GM19328 (cell line): ENCODE measurements at regions not wholly inside any gene's neighbourhood (a gene's known extent, or its start where the extent isn't known, plus 50 kb on each side); places are given as distances from the start of the nearest gene placed in this dataset.
"Not testable (repeated sequence)": the region's sequence is repeated elsewhere in the genome, so short reads cannot be mapped to it uniquely, and the experiment has no call there.

ENCODE experiments used
- ATAC-seq: cut with Tn5 transposase; IDR thresholded peaks from one replicate; pipeline ENCODE4 v1.9.1; 2021; ENCODE audit warnings: mild to moderate bottlenecking, moderate library complexity; ENCODE audit not compliant: unreplicated experiment

DNA sequence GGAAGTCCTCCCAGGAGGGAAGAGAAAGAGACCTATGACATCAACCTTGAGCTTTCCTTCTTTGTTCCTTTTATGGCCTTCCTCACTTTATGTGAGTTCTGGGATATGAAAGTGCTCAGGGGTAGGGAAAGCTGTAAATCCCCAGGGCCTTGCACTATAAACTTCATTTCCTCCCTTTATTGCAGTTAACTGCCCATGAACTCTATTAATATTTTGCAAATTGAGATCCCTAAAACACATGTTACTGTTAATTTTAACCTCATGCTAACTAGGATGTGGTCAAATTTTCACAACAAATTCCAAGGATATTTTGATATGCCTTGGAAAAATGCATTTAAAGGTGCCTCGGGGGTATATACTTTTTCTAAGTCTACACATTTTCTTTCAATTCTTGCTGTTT is 359.9 kb downstream of the OSR1 start:
- no peak for ATAC-seq

DNA sequence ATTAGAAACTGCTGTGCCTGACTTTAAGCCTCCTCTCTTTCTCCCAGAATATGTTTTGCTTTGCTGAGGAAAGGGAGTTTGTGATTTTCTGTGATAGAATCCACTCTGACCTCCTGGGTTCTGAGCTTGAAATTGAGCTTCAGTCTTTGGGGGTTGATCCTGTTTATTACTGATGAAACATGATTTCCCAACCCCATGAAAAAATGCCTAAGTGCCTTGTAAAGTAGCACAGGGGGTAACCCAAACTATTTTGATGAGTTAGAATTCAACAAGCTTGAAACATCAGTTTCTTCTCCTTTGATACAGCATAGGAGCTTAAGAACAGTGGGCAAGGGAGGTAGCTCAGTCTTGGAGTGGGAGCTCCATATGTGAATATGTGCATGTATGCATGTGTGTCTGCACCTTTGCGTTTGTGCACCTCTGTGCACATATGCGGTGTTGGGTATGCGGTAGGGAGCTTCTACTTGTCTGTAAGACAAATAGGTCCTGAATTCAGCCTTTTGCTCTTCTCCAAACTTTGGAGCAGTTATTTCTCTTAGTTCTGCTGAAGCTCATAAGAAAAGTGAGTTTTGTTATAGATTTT is 364.6 kb downstream of the OSR1 start:
- no peak for ATAC-seq

DNA sequence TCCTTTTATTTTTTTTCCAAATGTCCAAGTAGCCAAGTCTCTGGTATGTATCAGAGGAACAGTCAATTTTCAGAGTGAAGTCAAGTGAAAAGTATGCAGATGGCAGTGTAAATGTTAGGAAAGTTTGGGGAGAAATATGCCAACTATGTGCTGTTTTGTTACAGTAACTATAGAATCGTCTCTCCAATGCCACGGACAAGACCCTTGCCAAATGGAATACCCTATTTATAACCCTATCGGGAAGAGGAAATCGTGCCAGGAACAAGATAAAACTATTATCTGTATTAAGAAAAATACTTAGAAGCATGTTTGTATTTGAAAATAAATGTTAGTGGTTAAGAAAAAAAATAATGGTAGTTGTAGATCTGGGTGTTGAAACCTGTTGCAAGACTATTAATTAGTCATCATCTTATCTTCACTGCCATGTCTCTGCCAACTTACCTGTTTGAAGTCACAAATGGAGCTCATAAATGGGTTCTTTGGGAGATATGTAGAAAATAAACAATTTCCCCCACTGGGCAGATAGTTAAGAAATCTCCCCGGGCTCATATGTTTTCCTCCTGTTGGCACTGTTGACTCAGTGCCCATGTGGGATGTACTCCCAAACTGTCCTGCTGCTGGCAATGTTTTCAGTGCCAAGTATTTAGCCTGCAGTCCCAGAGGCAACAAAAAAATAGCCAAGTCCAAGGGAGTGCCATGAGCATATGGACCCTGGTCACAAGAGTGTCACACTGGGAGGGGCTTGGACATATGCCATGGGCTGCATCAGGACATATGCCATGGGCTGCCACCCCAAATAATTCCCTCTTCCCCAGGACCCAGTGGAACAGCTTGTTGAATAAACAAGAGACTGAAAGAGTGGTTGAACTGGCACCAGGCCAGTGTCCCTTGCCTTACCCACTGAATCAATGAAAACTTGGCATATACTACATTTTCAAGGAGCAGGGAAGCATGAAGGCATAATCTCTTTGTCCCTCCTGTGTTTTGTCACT is 366.9 kb downstream of the OSR1 start:
- no peak for ATAC-seq

DNA sequence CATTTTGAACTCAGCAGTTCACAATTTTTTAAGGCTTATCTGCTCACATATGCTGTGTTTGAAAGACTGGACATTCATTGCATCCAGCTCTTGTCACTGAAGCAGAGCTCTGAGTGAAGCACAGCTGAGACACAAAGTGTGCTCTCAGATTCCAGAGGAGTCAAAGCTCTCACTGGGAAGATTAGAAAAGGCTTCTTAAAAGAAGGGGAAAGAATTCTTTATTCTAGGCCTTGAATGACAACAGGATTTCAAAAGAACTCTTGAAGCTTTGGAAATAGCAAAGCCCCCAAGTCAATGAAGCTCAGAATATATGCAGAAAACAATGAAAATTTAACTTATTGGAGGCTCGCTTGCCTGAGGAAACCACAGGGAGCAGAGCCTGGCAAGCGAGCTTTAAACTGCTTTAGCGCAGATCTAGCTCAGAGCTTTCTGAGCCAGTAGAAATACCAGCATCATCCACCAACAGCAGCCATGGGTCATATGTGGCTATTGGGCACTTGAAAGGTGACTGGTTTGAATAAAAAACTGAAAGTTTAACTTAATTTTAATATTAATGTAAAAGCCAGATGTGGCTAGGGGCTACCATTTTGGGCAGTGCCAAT is 369.7 kb downstream of the OSR1 start:
- ATAC-seq: no peak

DNA sequence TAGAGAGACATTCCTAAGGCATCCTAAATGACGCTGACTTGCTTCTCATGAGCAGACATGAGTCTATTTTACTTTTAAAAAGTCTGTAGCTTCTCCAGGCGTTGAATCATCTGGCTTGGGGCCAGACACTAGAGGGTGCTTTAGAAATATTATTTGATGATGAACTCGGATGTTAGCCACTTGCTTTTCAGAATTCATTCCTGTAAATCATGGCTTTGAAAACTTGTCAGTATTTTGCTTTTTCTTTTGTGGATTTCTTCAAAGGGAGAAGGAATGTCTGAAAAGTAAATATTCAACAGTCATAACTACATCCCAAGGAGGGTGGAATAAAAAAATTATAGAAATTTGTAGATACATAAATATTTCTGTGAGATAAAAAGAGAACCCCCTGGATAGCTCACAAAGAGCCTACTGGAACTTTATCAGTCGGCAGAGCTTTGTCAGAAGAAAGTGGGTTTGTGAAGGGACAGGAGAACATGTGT is 370.8 kb downstream of the OSR1 start:
- ATAC-seq: no peak

DNA sequence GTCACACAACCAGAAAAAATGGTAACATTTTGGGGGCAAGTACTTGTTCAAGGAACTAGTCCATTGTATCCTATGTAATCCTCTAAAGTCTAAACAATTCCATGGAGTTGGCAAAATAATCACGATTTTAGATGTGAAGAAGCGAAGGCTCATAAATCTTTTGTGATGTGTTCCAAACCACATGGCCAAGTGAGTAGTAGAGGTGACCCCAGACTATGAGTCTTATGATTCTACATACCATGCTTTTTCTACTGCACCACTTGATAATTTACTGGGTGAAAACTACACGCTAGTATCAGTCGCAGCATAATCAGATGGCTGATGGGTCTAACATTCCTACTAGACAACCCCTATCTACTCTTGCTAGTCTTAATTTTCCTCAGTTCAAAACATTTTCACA is 371.4 kb downstream of the OSR1 start:
- ATAC-seq: no peak

DNA sequence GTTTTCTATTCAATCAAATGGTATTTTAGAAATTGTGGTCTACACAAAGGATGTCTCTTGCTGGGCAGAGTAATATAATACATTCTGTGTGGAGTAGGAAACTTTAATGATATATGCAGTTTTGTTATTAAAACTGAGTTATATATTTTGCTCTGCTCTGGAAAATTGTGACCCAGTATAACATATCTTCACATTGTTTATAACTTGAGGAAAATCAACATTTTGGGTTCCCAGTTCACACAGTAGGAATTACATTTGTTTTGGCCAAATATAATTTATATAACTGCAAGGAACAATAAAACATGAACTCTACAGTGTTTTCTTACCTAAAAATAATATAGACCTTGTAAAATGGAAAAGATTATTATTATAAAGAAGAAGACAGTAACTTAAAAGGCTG is 372.4 kb downstream of the OSR1 start:
- ATAC-seq: no peak

DNA sequence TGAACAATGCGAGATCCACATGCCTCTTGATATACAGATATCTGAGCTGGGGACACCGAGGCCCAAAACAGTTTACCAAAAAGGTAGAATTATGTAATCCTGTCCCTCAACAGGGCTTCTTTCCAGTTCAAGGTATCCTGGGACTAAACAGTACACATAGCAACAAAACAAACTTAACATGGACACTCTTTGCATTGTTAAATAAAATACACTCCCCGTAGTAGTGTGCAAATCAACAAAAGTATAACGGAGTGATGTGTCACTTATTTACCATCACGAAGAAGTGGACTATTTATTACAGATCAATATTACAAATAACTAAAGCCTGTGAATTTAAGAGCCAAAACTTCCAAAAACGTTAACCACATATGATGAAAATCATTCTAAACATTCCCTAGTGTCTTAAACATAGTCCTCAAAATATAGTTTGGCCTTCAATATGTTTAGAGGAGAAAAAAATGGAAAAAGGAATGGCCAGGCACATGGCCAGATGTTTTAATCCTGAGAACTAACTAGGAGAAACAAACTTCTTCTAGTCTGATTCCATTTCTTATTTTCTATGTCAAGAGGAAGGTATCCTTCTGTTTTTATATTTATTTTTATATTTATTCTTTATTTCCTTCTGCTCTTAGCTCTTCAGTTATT is 377.5 kb downstream of the OSR1 start:
- no peak for ATAC-seq

DNA sequence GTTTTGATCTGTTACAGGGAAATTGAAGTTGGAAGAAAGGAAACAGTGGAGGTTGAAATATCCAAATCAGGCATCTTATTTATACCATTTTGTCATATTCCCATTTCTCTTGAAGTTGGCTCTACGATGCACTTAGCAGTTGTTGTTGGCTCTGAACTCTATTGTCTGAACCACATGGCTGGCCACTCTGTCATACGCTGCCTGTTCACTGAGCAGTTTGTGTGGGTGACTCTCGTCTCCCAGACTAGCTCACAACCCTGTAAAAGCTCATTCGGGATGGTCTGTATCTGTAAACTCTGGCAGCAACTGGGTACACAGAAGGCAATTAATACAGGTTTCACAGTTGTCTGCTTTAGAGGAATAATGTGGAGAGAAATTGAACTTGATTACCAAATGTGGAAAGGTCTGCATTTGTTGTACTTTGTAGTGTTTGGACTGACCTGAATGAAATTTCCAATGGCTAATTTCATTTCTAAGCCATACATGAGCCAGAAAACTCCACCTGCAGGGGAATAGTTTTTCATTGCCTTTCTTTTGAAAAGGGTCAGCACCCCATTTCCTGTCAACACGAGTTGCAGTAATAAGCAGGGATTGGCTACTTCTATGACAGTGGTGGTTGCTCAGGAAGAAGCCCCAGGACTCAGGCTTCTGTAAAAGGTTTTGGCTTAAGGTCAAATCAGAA is 378.2 kb downstream of the OSR1 start:
- ATAC-seq: no peak

DNA sequence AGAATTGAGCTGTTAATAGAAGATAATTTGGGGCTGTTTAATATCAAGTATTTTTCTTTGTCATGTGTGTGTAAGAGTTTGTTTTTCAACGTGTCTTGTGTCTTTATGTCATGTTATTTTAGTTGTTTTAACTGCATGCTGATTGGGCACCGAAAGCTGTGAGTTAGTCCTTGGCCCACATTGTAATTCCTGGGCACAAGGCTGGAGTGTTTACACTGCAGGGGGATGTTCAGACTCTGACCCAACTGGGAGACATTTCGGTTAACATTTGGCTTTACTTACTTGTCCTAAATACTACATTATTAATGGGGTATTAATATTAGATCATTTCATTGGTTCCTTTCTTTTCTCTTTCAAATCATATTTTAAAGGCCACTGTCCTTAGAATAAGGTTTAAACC is 381.0 kb downstream of the OSR1 start:
- ATAC-seq: no peak

DNA sequence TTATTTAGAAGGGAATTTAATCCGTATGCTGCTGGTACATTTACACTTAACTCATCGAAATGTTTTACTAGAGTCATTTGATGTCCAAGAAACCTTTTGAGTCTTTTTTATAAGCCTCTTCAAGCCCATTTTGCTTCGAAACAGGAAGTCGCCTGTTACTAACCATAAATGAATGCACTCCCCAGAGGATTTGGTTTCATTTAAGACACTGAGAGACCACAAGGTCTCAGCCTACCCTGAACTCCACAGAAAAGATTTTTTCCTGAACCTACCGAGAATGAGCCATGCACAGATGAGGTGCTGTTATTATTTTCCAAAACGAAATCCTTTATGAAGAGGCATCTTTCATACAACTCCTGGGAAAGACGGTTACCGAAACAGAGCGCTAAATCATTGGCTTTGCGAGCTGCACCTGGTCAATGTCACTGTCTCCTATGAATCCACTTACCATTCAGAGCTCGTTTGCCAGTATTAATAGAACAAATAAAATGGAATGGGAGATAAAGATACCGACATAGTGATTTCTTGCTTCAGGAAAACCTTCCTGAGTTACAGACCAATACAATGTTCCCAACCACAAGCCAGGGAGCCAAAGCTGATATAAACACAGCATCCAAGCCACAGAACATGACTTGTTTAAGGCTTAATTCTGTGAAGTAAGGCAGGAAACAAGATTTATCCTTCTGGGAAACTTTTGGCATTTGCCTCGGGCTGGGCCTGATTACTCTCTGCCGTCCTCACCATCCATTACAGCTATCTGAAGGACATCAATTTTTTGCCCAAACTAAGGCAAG is 382.1 kb downstream of the OSR1 start:
- ATAC-seq: no peak

DNA sequence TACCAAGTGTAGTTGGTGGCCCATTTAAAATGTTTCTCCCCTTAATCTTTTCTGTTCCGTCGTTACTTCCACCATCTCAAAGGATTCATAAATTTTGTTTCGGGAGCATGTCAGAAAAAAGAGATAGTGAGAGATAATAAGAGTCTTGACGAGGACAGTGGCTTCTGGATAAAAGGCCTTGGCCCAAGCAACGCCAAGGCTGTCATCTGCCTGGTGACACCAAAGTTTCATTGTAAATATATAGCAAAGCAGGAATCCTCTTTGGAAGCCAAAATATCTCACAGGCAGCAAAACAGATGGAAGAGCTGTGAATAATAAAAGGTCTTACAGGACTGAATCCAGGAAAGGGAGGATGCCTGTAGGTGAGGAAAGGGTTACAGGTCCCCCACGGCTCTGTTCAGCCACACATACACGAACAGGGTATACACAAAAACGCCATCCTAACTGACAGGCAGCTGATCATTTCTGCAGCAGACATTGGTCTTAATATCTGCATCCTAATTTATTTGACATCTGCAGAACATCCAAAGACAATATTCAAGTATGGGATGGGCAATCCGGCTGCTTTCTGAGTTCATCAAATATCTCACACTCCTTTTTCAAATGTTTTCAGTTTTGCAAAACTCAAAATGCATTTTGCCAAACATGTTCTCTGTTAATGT is 382.8 kb downstream of the OSR1 start:
- no peak for ATAC-seq

DNA sequence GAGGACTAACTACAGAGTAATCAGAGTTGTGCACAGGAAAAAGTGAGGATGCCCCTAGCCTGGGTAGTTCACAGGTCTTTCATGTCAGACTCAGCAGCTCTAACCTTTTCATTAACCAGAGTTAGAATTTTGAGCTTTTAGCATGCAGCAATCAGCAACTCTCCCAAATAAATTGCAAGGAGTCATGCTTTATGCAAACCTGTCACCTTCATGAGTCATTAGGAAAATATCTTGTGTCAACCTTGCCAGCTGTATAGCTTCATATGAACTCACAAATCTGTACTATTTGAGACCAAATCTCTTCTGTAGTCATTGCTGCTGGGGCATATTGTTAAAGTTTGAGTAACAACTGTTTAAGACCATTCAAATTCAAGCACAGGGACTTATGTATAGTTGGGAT is 382.3 kb upstream of the NT5C1B start:
- ATAC-seq: no peak

DNA sequence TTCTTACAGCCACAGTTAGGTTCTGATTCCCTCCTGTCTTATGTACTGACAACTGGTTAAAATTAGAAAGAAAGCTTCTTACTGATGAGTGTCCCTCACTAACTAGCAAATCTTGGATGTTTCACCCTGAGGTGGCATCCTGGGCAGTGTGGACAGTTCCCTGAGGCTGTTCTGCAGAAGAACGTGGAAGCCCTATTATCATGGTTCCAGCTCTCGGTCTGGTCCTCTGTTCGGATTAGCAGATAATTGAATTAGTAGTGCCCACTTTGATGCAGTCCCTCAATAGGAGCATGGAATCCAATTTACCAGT is 381.7 kb upstream of the NT5C1B start:
- no peak for ATAC-seq

DNA sequence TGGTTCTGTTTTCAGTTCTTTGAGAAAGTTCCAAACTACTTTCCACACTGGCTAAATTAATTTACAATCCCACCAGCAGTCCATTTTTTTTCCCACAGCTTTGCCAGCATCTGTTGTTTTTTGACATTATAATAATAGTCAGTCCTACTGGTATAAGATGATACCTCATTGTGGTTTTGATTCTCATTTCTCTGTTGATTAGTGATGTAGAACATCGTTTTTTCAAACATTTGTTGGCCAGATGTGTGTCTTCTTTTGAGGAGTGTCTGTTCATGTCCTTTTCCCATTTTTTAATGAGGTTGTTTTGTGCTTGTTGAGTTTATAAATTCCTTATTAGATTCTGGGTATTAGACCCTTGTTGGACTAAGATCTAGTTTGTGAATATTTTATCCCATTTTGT is 376.8 kb upstream of the NT5C1B start:
- ATAC-seq: no peak

DNA sequence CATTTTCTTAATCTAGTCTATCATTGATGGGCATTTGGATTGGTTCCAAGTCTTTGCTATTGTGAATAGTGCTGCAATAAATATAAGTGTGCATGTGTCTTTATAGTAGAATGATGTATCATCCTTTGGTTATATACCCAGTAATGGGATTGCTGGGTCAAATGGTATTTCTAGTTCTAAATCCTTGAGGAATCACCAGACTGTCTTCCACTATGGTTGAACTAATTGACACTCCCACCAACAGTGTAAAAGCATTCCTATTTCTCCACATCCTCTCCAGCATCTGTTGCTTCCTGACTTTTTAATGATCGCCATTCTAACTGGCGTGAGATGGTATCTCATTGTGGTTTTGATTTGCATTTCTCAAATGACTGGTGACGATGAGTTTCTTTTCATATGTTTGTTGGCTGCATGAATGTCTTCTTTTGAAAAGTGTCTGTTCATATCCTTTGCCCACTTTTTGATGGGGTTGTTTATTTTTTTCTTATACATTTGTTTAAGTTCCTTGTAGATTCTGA is 374.4 kb upstream of the NT5C1B start:
- ATAC-seq: not testable (repeated sequence)

DNA sequence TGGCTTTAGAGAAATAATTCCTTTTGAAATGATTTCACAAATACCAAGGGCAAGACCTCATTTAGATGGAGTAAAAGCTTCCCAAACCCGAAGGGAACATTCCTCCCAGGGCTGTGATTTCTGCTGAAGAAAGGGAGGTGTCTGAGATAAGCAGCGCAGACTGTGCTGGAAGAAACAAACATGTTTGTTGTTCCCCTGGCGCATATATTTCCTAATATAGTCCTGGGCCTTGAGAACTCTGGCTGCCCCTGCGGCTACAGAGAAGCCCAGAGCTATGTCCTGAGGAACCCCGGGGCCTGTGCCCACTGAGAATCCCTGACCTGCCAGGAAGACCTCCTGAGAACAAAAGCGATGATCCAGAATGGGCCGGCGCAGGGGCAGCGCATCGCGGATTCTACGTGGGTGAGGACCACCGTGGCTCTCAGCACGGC is 372.6 kb upstream of the NT5C1B start:
- ATAC-seq: no peak

DNA sequence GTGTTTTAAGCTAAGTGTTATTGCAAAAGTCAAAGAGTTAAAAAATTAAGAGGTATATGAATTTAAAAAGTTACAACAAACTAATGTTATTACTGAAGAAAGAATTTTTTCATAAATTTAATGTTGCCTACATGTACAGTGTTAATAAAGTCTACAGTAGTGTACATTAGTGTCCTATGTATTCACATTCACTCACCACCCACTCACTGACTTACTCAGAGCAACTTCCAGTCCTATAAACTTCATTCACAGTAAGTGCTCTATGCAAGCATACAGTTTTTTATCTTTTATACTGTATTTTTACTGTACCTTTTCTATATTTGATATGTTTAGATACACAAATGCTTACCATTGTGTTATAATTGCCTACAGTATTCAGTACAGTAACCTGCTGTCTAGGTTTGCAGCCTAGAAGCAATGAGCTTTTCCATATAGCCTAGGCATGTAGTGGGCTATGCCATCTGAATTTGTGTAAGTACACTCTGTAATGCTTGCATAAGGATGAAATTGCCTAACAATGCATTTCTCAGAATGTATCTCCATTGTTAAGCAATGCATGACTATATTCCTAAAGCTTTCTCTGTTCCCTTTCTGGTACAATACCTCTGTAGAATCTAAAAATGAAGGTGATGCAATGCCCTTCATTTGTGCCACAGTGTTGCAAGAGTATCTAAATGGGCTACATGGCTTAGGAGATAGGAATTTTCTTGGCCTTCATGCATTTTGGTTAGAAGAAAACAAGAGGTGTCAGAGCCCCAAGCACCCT is 370.8 kb upstream of the NT5C1B start:
- no peak for ATAC-seq

DNA sequence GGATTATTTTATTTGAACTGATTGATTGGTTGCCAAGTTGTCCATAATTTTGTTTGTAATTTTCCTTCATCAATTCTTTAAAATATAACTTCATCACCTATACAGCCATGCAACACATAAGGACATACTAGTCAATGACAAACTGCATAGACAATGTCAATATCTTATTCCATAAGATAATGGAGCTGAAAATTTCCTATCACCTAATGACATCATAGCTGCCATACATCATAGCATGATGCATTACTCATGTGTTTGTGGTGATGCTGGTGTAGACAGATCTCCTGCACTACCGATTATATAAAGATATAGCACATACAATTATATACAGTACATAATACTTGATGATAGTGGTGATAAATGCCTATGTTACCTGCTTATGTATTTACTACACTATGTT is 369.8 kb upstream of the NT5C1B start:
- ATAC-seq: no peak
